ENCODE measurements at regions not wholly inside any gene's neighbourhood (a gene's known extent, or its start where the extent isn't known, plus 50 kb on each side); places are given as distances from the start of the nearest gene placed in this dataset.
"Not testable (repeated sequence)": the region's sequence is repeated elsewhere in the genome, so short reads cannot be mapped to it uniquely, and the experiment has no call there.

GRCh38 chr22:11253000-11253511 is 4274.9 kb upstream of the OR11H1 start:
- ATAC-seq (ENCODE audit: insufficient number of reproducible peaks, low FRiP score, low read depth) (no peak), DNase-seq (ENCODE audit: low spot score) (no peak)
- Histone ChIP-seq H3K27ac (no peak overlapping the region), H3K4me1 (ENCODE audit: control insufficient read depth in 1 of 2, low read depth in 2 of 2) (no peaks in the 10 kb centered on the region), H3K27me3 (replicated peaks; ENCODE audit: insufficient read depth) (no peaks in the 10 kb centered on the region), H3K36me3 (no peaks in the 10 kb centered on the region), H3K4me3 (no peak overlapping the region), H3K9me3 (no peaks in the 10 kb centered on the region)
- TF ChIP-seq CTCF (IDR thresholded peaks at IDR 0.05) = no peak

GRCh38 chr22:11270981-11271380 is 4257.0 kb upstream of the OR11H1 start:
- ATAC-seq (ENCODE audit: insufficient number of reproducible peaks, low FRiP score, low read depth); H3K27me3 ChIP-seq (replicated peaks; ENCODE audit: insufficient read depth); H3K4me3 ChIP-seq; H3K9me3 ChIP-seq; H3K27ac ChIP-seq; H3K36me3 ChIP-seq; H3K4me1 ChIP-seq (ENCODE audit: control insufficient read depth in 1 of 2, low read depth in 2 of 2); DNase-seq (ENCODE audit: low spot score): not testable (repeated sequence)

- H3K4me3 ChIP-seq; H3K4me1 ChIP-seq (ENCODE audit: control insufficient read depth in 1 of 2, low read depth in 2 of 2); H3K36me3 ChIP-seq; DNase-seq (ENCODE audit: low spot score); H3K27me3 ChIP-seq (replicated peaks; ENCODE audit: insufficient read depth); H3K27ac ChIP-seq; ATAC-seq (ENCODE audit: insufficient number of reproducible peaks, low FRiP score, low read depth); H3K9me3 ChIP-seq: not testable (repeated sequence)
Measured at GRCh38 chr22:11285116-11285838, 4242.7 kb upstream of the OR11H1 start.

GRCh38 chr22:11285839-11286205 is 4242.2 kb upstream of the OR11H1 start:
- not testable (repeated sequence) for H3K4me3 ChIP-seq; DNase-seq (ENCODE audit: low spot score); H3K27me3 ChIP-seq (replicated peaks; ENCODE audit: insufficient read depth); H3K27ac ChIP-seq; H3K4me1 ChIP-seq (ENCODE audit: control insufficient read depth in 1 of 2, low read depth in 2 of 2); H3K36me3 ChIP-seq; ATAC-seq (ENCODE audit: insufficient number of reproducible peaks, low FRiP score, low read depth); H3K9me3 ChIP-seq

GRCh38 chr22:11288246-11289220 is 4239.5 kb upstream of the OR11H1 start:
- H3K9me3 ChIP-seq, H3K36me3 ChIP-seq: not testable (repeated sequence)

GRCh38 chr22:11298126-11298893 is 4229.7 kb upstream of the OR11H1 start:
- not testable (repeated sequence) for H3K9me3 ChIP-seq

More at GRCh38 chr22:11288246-11289220, 4239.5 kb upstream of the OR11H1 start:
- not testable (repeated sequence) for DNase-seq (ENCODE audit: low spot score); H3K4me1 ChIP-seq (ENCODE audit: control insufficient read depth in 1 of 2, low read depth in 2 of 2); H3K4me3 ChIP-seq; H3K27ac ChIP-seq; H3K27me3 ChIP-seq (replicated peaks; ENCODE audit: insufficient read depth); ATAC-seq (ENCODE audit: insufficient number of reproducible peaks, low FRiP score, low read depth)

GRCh38 chr22:11302427-11302826 is 4225.6 kb upstream of the OR11H1 start:
- H3K4me1 ChIP-seq (ENCODE audit: control insufficient read depth in 1 of 2, low read depth in 2 of 2); H3K36me3 ChIP-seq; H3K27me3 ChIP-seq (replicated peaks; ENCODE audit: insufficient read depth); ATAC-seq (ENCODE audit: insufficient number of reproducible peaks, low FRiP score, low read depth); DNase-seq (ENCODE audit: low spot score); H3K4me3 ChIP-seq; H3K27ac ChIP-seq: not testable (repeated sequence)
- peaks cover 12% of the 10 kb centered on the region for H3K9me3 ChIP-seq

More at GRCh38 chr22:11298126-11298893, 4229.7 kb upstream of the OR11H1 start:
- not testable (repeated sequence) for H3K36me3 ChIP-seq; H3K27ac ChIP-seq; H3K4me1 ChIP-seq (ENCODE audit: control insufficient read depth in 1 of 2, low read depth in 2 of 2); DNase-seq (ENCODE audit: low spot score); H3K27me3 ChIP-seq (replicated peaks; ENCODE audit: insufficient read depth); H3K4me3 ChIP-seq; ATAC-seq (ENCODE audit: insufficient number of reproducible peaks, low FRiP score, low read depth)

GRCh38 chr22:11302904-11303303 is 4225.1 kb upstream of the OR11H1 start:
- not testable (repeated sequence) for H3K27ac ChIP-seq; H3K4me3 ChIP-seq; H3K27me3 ChIP-seq (replicated peaks; ENCODE audit: insufficient read depth); H3K4me1 ChIP-seq (ENCODE audit: control insufficient read depth in 1 of 2, low read depth in 2 of 2); H3K36me3 ChIP-seq; DNase-seq (ENCODE audit: low spot score); ATAC-seq (ENCODE audit: insufficient number of reproducible peaks, low FRiP score, low read depth)
- peaks cover 12% of the 10 kb centered on the region for H3K9me3 ChIP-seq

- not testable (repeated sequence) for H3K27me3 ChIP-seq (replicated peaks; ENCODE audit: insufficient read depth); H3K4me1 ChIP-seq (ENCODE audit: control insufficient read depth in 1 of 2, low read depth in 2 of 2); H3K9me3 ChIP-seq; H3K4me3 ChIP-seq; H3K27ac ChIP-seq; ATAC-seq (ENCODE audit: insufficient number of reproducible peaks, low FRiP score, low read depth); H3K36me3 ChIP-seq; DNase-seq (ENCODE audit: low spot score)
Measured at GRCh38 chr22:11305179-11305578, 4222.8 kb upstream of the OR11H1 start.

- ATAC-seq (ENCODE audit: insufficient number of reproducible peaks, low FRiP score, low read depth); H3K4me1 ChIP-seq (ENCODE audit: control insufficient read depth in 1 of 2, low read depth in 2 of 2); H3K4me3 ChIP-seq; DNase-seq (ENCODE audit: low spot score); H3K27ac ChIP-seq; H3K36me3 ChIP-seq; H3K9me3 ChIP-seq; H3K27me3 ChIP-seq (replicated peaks; ENCODE audit: insufficient read depth): not testable (repeated sequence)
Measured at GRCh38 chr22:11306933-11307518, 4221.0 kb upstream of the OR11H1 start.

Data from thoracic aorta (tissue), 2 donors.